ENCODE measurements at regions not wholly inside any gene's neighbourhood (a gene's known extent, or its start where the extent isn't known, plus 50 kb on each side); places are given as distances from the start of the nearest gene placed in this dataset.
A peak's percentile ranks its signal among the peaks of the same experiment; 100 is the strongest.

- ATAC-seq = no peak
- H3K27ac ChIP-seq = no peak overlapping the region
- no peaks in the 10 kb centered on the region for H3K9me3 ChIP-seq
- H3K36me3 ChIP-seq = no peaks in the 10 kb centered on the region
- no peak overlapping the region for H3K4me3 ChIP-seq
- H3K27me3 ChIP-seq = peaks cover 0 to 5% of the 10 kb centered on the region in 2 donors
- intact Hi-C loops (cut with DNase I) = no loop called here
- no peak for TF ChIP-seq CTCF (IDR thresholded peaks at IDR 0.05)
- no peak for DNase-seq
- H3K4me1 ChIP-seq = peaks cover 0 to 3% of the 10 kb centered on the region in 2 donors
Measured at GRCh38 chr3:115517457-115518050, 105.8 kb upstream of the GAP43 start.

GRCh38 chr3:115518100-115518852 is 105.0 kb upstream of the GAP43 start:
- Histone ChIP-seq H3K27me3 (no peaks in the 10 kb centered on the region), H3K4me1 (no peaks in the 10 kb centered on the region), H3K9me3 (no peaks in the 10 kb centered on the region), H3K36me3 (no peaks in the 10 kb centered on the region), H3K27ac (no peak overlapping the region), H3K4me3 (no peak overlapping the region)
- TF ChIP-seq CTCF (IDR thresholded peaks at IDR 0.05) = no peak
- DNase-seq (peak; percentile 17 to 61 (median 40)), ATAC-seq (peak; percentile 57)
- intact Hi-C loops (cut with DNase I) = no loop called here

GRCh38 chr3:115520241-115520640 is 103.1 kb upstream of the GAP43 start:
- intact Hi-C loops (cut with DNase I) = no loop called here
- peak in 2 of 4 donors; percentile 35 to 42 for DNase-seq
- ATAC-seq = no peak

GRCh38 chr3:115520651-115521245 is 102.6 kb upstream of the GAP43 start:
- no peaks in the 10 kb centered on the region for H3K27me3 ChIP-seq
- no peak overlapping the region for H3K4me3 ChIP-seq
- H3K36me3 ChIP-seq = no peaks in the 10 kb centered on the region
- intact Hi-C loops (cut with DNase I) = no loop called here
- DNase-seq = peak in 2 of 4 donors; percentile 19 to 30
- no peaks in the 10 kb centered on the region for H3K4me1 ChIP-seq
- no peak for TF ChIP-seq CTCF (IDR thresholded peaks at IDR 0.05)
- ATAC-seq = no peak
- no peak overlapping the region for H3K27ac ChIP-seq
- H3K9me3 ChIP-seq = no peaks in the 10 kb centered on the region

More at GRCh38 chr3:115520241-115520640, 103.1 kb upstream of the GAP43 start:
- no peak for TF ChIP-seq CTCF (IDR thresholded peaks at IDR 0.05)
- H3K9me3 ChIP-seq = no peaks in the 10 kb centered on the region
- no peaks in the 10 kb centered on the region for H3K36me3 ChIP-seq
- no peak overlapping the region for H3K27ac ChIP-seq
- H3K4me1 ChIP-seq = no peaks in the 10 kb centered on the region
- no peaks in the 10 kb centered on the region for H3K27me3 ChIP-seq
- H3K4me3 ChIP-seq = no peak overlapping the region

- Histone ChIP-seq H3K4me1 (no peaks in the 10 kb centered on the region), H3K36me3 (no peaks in the 10 kb centered on the region), H3K27me3 (no peaks in the 10 kb centered on the region), H3K9me3 (no peaks in the 10 kb centered on the region), H3K4me3 (no peak overlapping the region), H3K27ac (no peak overlapping the region)
- no peak for DNase-seq
- intact Hi-C loops (cut with DNase I) = no loop called here
- ATAC-seq = no peak
- TF ChIP-seq CTCF (IDR thresholded peaks at IDR 0.05) = no peak
Measured at GRCh38 chr3:115523458-115523857, 99.9 kb upstream of the GAP43 start.
